Hepatocyte (in vitro differentiated cells): ENCODE measurements at regions not wholly inside any gene's neighbourhood (a gene's known extent, or its start where the extent isn't known, plus 50 kb on each side); places are given as distances from the start of the nearest gene placed in this dataset.
"Not testable (repeated sequence)": the region's sequence is repeated elsewhere in the genome, so short reads cannot be mapped to it uniquely, and the experiment has no call there.

Experiments used
- DNase-seq: peaks from one replicate; pipeline ENCODE4 v3.0.0-alpha.2; 2016; ENCODE audit warnings: low spot score
- H2AFZ ChIP-seq: fragments of 200-600 bp; sonication (generic); 2 replicates; pipeline ENCODE4 v1.6.0; 2016; ENCODE audit warnings: antibody characterized with exemption, mild to moderate bottlenecking
- H3K27ac ChIP-seq: fragments of 200-600 bp; sonication (generic); 2 replicates; pipeline ENCODE4 v1.5.1; 2016; ENCODE audit warnings: mild to moderate bottlenecking
- H3K27me3 ChIP-seq: fragments of 200-600 bp; sonication (generic); 2 replicates; pipeline ENCODE4 v1.6.1; 2016
- H3K36me3 ChIP-seq: fragments of 200-600 bp; sonication (generic); replicated peaks from 2 replicates; pipeline ENCODE4 v1.5.1; 2016; ENCODE audit warnings: low read depth; ENCODE audit not compliant: insufficient read depth
- H3K4me1 ChIP-seq: fragments of 200-600 bp; sonication (generic); 2 replicates; pipeline ENCODE4 v1.5.1; 2016; ENCODE audit warnings: mild to moderate bottlenecking, moderate library complexity; ENCODE audit not compliant: insufficient read depth
- H3K4me2 ChIP-seq: fragments of 200-600 bp; sonication (generic); 2 replicates; pipeline ENCODE4 v1.6.0; 2016
- H3K4me3 ChIP-seq: fragments of 200-600 bp; sonication (generic); 2 replicates; pipeline ENCODE4 v1.5.1; 2016; ENCODE audit warnings: mild to moderate bottlenecking
- H3K79me2 ChIP-seq: fragments of 200-600 bp; sonication (generic); 2 replicates; pipeline ENCODE4 v1.6.0; 2017; ENCODE audit warnings: mild to moderate bottlenecking
- H3K9me2 ChIP-seq: fragments of 200-600 bp; sonication (generic); replicated peaks from 2 replicates; pipeline ENCODE4 v1.6.0; 2017; ENCODE audit warnings: mild to moderate bottlenecking; ENCODE audit not compliant: insufficient read depth
- H3K9me3 ChIP-seq: fragments of 200-600 bp; sonication (generic); 2 replicates; pipeline ENCODE4 v1.5.1; 2016; ENCODE audit warnings: low read depth, mild to moderate bottlenecking
- H4K20me1 ChIP-seq: fragments of 200-600 bp; sonication (generic); 2 replicates; pipeline ENCODE4 v1.6.0; 2016; ENCODE audit warnings: mild to moderate bottlenecking; ENCODE audit not compliant: insufficient read depth, poor library complexity, severe bottlenecking
- EZH2 ChIP-seq: fragments of 200-600 bp; sonication (generic); IDR thresholded peaks from 2 replicates; pipeline ENCODE4 v1.6.1; 2016; ENCODE audit warnings: antibody characterized with exemption, mild to moderate bottlenecking, borderline replicate concordance
- EZH2phosphoT487 ChIP-seq: fragments of 200-600 bp; sonication (generic); IDR thresholded peaks from one replicate; pipeline ENCODE4 v1.6.1; 2018; ENCODE audit warnings: antibody characterized with exemption, mild to moderate bottlenecking, low read depth, moderate library complexity; ENCODE audit not compliant: unreplicated experiment, severe bottlenecking
- WGBS: methylation state at CpG from one replicate; pipeline ENCODE4 v1.1.6; 2016; ENCODE audit warnings: low lambda C conversion rate; ENCODE audit errors: missing lambda C conversion rate; 5-methylcytosine and 5-hydroxymethylcytosine counted together
- TF ChIP-seq, protein P1 (sequence below): fragments of 200-600 bp; sonication (generic); IDR thresholded peaks from 2 replicates; pipeline ENCODE4 v1.5.1; 2016; ENCODE audit warnings: antibody characterized with exemption, mild to moderate bottlenecking; ENCODE audit not compliant: poor library complexity

DNA sequence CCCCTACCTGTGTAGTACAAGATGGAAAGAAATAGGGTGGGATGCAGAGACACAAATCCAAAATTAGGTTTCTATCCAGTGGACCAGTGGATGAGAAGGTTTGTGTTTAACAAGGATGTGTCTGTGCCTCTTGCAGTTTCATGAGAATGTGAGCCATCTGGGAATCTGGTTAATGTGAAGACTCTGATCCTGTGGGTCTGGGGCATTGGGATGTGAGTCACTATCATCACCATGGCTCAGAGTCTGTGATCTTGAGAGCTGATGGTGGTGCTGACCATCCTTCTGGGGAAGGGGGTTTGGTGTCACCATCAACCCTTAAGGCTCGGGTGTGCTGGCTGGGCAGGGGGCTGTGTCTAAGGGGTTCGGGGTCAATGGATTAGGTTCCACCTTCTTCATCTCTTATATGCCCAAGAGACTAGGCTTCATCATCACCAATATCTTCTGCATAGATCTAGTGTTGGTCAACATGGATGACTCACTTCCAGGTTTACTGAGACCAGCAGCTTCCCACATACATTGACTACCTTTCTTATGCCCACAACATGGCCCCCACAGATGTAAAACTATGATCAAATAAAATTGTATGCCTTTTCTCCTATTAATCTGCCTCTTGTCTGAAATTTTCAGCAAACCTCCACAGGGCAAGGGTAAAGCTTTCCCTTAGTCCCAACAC lies 65.7 kb upstream of the MID1 start:
- Histone ChIP-seq H3K4me1 (no peaks in the 10 kb centered on the region), H3K79me2 (no peaks in the 10 kb centered on the region), H3K27me3 (no peaks in the 10 kb centered on the region), H2AFZ (no peak overlapping the region), H3K27ac (no peak overlapping the region), H4K20me1 (no peaks in the 10 kb centered on the region), H3K36me3 (no peaks in the 10 kb centered on the region), H3K9me2 (no peaks in the 10 kb centered on the region), H3K4me3 (no peak overlapping the region), H3K4me2 (no peak overlapping the region), H3K9me3 (no peaks in the 10 kb centered on the region)
- TF ChIP-seq, protein P1, sequence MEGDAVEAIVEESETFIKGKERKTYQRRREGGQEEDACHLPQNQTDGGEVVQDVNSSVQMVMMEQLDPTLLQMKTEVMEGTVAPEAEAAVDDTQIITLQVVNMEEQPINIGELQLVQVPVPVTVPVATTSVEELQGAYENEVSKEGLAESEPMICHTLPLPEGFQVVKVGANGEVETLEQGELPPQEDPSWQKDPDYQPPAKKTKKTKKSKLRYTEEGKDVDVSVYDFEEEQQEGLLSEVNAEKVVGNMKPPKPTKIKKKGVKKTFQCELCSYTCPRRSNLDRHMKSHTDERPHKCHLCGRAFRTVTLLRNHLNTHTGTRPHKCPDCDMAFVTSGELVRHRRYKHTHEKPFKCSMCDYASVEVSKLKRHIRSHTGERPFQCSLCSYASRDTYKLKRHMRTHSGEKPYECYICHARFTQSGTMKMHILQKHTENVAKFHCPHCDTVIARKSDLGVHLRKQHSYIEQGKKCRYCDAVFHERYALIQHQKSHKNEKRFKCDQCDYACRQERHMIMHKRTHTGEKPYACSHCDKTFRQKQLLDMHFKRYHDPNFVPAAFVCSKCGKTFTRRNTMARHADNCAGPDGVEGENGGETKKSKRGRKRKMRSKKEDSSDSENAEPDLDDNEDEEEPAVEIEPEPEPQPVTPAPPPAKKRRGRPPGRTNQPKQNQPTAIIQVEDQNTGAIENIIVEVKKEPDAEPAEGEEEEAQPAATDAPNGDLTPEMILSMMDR: no peak
- TF ChIP-seq EZH2phosphoT487 (no peak), EZH2 (no peak)
- WGBS: 79% methylated on average over 2 of the region's 2 CpGs
- no peak for DNase-seq

DNA sequence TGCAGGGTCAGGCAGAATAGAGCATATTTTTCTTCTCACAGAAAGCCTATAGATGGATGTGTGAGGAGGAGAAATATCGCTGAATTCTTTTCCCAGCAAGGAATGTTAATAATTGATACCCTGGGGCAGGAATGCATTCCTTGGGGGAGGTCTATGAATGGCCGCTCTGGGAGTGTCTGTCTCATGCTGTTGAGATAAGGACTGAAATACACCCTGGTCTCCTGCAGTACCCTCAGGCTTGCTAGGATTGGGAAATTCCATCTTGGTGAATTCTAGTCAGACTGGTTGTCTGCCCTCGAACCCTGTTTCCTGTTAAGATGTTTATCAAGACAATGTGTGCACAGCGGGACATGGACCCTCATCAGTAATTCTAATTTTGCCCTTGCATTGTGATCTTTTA lies 71.4 kb upstream of the MID1 start:
- not testable (repeated sequence) for H3K36me3 ChIP-seq, H3K27me3 ChIP-seq, H3K9me3 ChIP-seq, H3K4me1 ChIP-seq, H2AFZ ChIP-seq, DNase-seq, H4K20me1 ChIP-seq, H3K4me3 ChIP-seq, H3K27ac ChIP-seq, H3K4me2 ChIP-seq, H3K79me2 ChIP-seq, H3K9me2 ChIP-seq
- WGBS: 80% methylated on average over 4 of the region's 4 CpGs

DNA sequence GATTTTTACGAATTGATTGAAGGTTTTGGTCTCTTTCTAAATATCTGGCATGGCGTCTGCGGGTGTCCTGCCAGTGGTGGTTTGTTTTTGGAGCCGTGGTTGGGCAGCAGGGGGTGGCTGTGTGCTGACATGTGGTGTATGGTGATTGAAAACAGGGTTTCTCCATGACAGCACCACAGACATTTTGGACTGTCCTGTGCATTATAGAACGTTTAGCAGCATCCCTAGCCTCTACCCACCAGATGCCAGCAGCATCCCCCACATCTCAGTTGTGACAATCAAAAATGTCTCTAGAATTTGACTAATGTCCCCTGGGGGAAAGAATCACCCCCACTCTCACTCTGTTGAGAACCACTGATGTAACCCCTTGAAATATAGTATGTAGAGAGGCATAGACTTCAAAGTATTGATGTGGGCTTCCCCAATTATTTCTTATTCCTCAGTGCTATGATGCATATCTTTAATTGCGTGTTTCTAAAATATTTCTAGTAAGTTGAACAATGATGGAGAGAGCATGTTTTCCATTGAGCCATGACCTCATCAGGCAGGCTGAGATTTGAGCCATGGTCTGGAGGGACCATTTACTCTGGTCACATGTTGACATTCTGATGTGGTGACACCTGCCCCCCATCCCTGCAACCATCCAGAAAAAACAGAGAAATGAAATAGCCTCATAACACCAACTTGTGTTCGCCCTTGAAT lies 77.4 kb upstream of the MID1 start:
- no peak overlapping the region for H3K4me3 ChIP-seq
- H3K79me2 ChIP-seq: no peaks in the 10 kb centered on the region
- H3K9me3 ChIP-seq: peaks cover 3% of the 10 kb centered on the region
- no peaks in the 10 kb centered on the region for H3K9me2 ChIP-seq
- H3K4me1 ChIP-seq: no peaks in the 10 kb centered on the region
- no peaks in the 10 kb centered on the region for H4K20me1 ChIP-seq
- no peak overlapping the region for H3K4me2 ChIP-seq
- no peaks in the 10 kb centered on the region for H3K27me3 ChIP-seq
- 63% methylated on average over 7 of the region's 7 CpGs for WGBS
- DNase-seq: no peak
- H2AFZ ChIP-seq: no peak overlapping the region
- TF ChIP-seq EZH2 (no peak), EZH2phosphoT487 (no peak)
- TF ChIP-seq, protein P1: no peak
- H3K27ac ChIP-seq: no peak overlapping the region
- no peaks in the 10 kb centered on the region for H3K36me3 ChIP-seq

DNA sequence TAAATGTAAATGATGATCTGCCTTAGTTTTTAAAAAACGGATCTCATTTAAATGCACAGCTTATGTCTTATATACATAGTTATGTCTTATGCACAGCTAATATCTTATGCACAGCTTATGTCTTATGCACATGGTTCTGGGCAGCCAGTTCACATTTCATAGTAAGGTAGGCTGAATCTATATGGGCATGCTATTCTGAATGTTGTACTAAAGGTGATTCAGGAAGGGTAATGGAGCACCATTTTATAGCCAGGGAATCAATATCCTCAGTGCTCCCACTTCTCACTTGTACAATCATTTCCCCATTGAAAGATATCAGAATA lies 77.9 kb upstream of the MID1 start:
- no peaks in the 10 kb centered on the region for H3K9me2 ChIP-seq
- H2AFZ ChIP-seq: no peak overlapping the region
- no peaks in the 10 kb centered on the region for H3K27me3 ChIP-seq
- DNase-seq: no peak
- H3K4me2 ChIP-seq: no peak overlapping the region
- no peak overlapping the region for H3K27ac ChIP-seq
- no peaks in the 10 kb centered on the region for H4K20me1 ChIP-seq
- no peaks in the 10 kb centered on the region for H3K79me2 ChIP-seq
- 69% methylated on average over 1 of the region's 1 CpG for WGBS
- TF ChIP-seq, protein P1: no peak
- TF ChIP-seq EZH2 (no peak), EZH2phosphoT487 (no peak)
- no peak overlapping the region for H3K4me3 ChIP-seq
- H3K4me1 ChIP-seq: no peaks in the 10 kb centered on the region
- H3K9me3 ChIP-seq: no peaks in the 10 kb centered on the region
- H3K36me3 ChIP-seq: no peaks in the 10 kb centered on the region
